Effector memory CD8-positive, alpha-beta T cell (primary cell): ENCODE measurements at regions not wholly inside any gene's neighbourhood (a gene's known extent, or its start where the extent isn't known, plus 50 kb on each side); places are given as distances from the start of the nearest gene placed in this dataset.

Experiments
- ATAC-seq: fragments of 150-1000 bp; cut with Tn5 transposase; replicated peaks from 2 replicates; pipeline ENCODE4 v1.10.0; 2021; ENCODE audit warnings: mild to moderate bottlenecking, moderate library complexity
- DNase-seq, 3 experiments: peaks; one replicate each; pipeline ENCODE4 v3.0.0; 2021
- H3K27ac Mint-ChIP-seq, 2 donors: one replicate each; pipeline ENCODE4 v1.8.0; 2022; ENCODE audit warnings: mild to moderate bottlenecking in 2 of 2, mixed read lengths in 2 of 2, moderate library complexity in 2 of 2
- H3K27me3 Mint-ChIP-seq, 2 donors: one replicate each; pipeline ENCODE4 v1.8.0; 2022; ENCODE audit warnings: mixed read lengths in 2 of 2
- H3K36me3 Mint-ChIP-seq: one replicate; pipeline ENCODE4 v1.8.0; 2022; ENCODE audit warnings: mild to moderate bottlenecking, moderate library complexity, mixed read lengths; ENCODE audit not compliant: insufficient read depth
- H3K4me1 Mint-ChIP-seq, 2 donors: one replicate each; pipeline ENCODE4 v1.8.0; 2022; ENCODE audit warnings: low read depth in 2 of 2, mixed read lengths in 2 of 2
- H3K4me3 Mint-ChIP-seq, 2 donors: one replicate each; pipeline ENCODE4 v1.8.0; 2022; ENCODE audit warnings: mild to moderate bottlenecking in 2 of 2, mixed read lengths in 2 of 2, moderate library complexity in 2 of 2
- H3K9me3 Mint-ChIP-seq, 2 donors: one replicate each; pipeline ENCODE4 v1.8.0; 2022; ENCODE audit warnings: mixed read lengths in 2 of 2

GRCh38 chr2:196337208-196337953 is 166.0 kb upstream of the STK17B start:
- peaks cover 0 to 5% of the 10 kb centered on the region in 2 donors for H3K27me3 Mint-ChIP-seq
- no peak overlapping the region for H3K27ac Mint-ChIP-seq
- ATAC-seq (peak; percentile 42), DNase-seq (peak in 2 of 3 experiments; percentile 5 to 11)
- H3K9me3 Mint-ChIP-seq, result no peaks in the 10 kb centered on the region
- H3K36me3 Mint-ChIP-seq, result no peaks in the 10 kb centered on the region
- no peak overlapping the region for H3K4me3 Mint-ChIP-seq
- H3K4me1 Mint-ChIP-seq, result no peaks in the 10 kb centered on the region

- H3K4me3 Mint-ChIP-seq, result no peak overlapping the region
- H3K4me1 Mint-ChIP-seq, result no peaks in the 10 kb centered on the region
- H3K27me3 Mint-ChIP-seq, result peaks cover 0 to 5% of the 10 kb centered on the region in 2 donors
- DNase-seq, result no peak
- ATAC-seq, result no peak
- H3K27ac Mint-ChIP-seq, result no peak overlapping the region
- H3K9me3 Mint-ChIP-seq, result no peaks in the 10 kb centered on the region
- no peaks in the 10 kb centered on the region for H3K36me3 Mint-ChIP-seq
Observed at GRCh38 chr2:196338440-196338839, 167.1 kb upstream of the STK17B start.

- Mint-ChIP-seq H3K36me3 (no peaks in the 10 kb centered on the region), H3K27ac (no peak overlapping the region), H3K4me3 (no peak overlapping the region), H3K27me3 (no peaks in the 10 kb centered on the region), H3K9me3 (no peaks in the 10 kb centered on the region), H3K4me1 (no peaks in the 10 kb centered on the region)
- DNase-seq (no peak), ATAC-seq (no peak)
Observed at GRCh38 chr2:196341277-196341841, 170.0 kb upstream of the STK17B start.

- Mint-ChIP-seq H3K4me3 (no peak overlapping the region), H3K4me1 (no peaks in the 10 kb centered on the region), H3K27me3 (no peaks in the 10 kb centered on the region), H3K9me3 (no peaks in the 10 kb centered on the region), H3K36me3 (no peaks in the 10 kb centered on the region), H3K27ac (no peak overlapping the region)
- DNase-seq (no peak), ATAC-seq (no peak)
Observed at GRCh38 chr2:196344397-196344796, 173.0 kb upstream of the STK17B start.

GRCh38 chr2:196353717-196354116 is 182.3 kb upstream of the STK17B start:
- Mint-ChIP-seq H3K4me3 (no peak overlapping the region), H3K9me3 (no peaks in the 10 kb centered on the region), H3K27me3 (peaks cover 24 to 31% of the 10 kb centered on the region in 2 donors), H3K27ac (no peak overlapping the region), H3K36me3 (no peaks in the 10 kb centered on the region), H3K4me1 (no peaks in the 10 kb centered on the region)
- DNase-seq, result no peak
- ATAC-seq, result no peak

GRCh38 chr2:196354186-196354585 is 182.8 kb upstream of the STK17B start:
- H3K36me3 Mint-ChIP-seq, result no peaks in the 10 kb centered on the region
- H3K9me3 Mint-ChIP-seq, result no peaks in the 10 kb centered on the region
- no peaks in the 10 kb centered on the region for H3K4me1 Mint-ChIP-seq
- DNase-seq (no peak), ATAC-seq (no peak)
- H3K4me3 Mint-ChIP-seq, result no peak overlapping the region
- H3K27me3 Mint-ChIP-seq, result peaks cover 24 to 31% of the 10 kb centered on the region in 2 donors
- no peak overlapping the region for H3K27ac Mint-ChIP-seq

GRCh38 chr2:196356332-196356731 is 185.0 kb upstream of the STK17B start:
- H3K4me3 Mint-ChIP-seq, result no peak overlapping the region
- H3K27me3 Mint-ChIP-seq, result peaks cover 29 to 35% of the 10 kb centered on the region in 2 donors
- no peaks in the 10 kb centered on the region for H3K36me3 Mint-ChIP-seq
- H3K27ac Mint-ChIP-seq, result no peak overlapping the region
- ATAC-seq (no peak), DNase-seq (no peak)
- no peaks in the 10 kb centered on the region for H3K9me3 Mint-ChIP-seq
- H3K4me1 Mint-ChIP-seq, result no peaks in the 10 kb centered on the region

GRCh38 chr2:196360650-196361049 is 189.3 kb upstream of the STK17B start:
- Mint-ChIP-seq H3K27me3 (peaks cover 22 to 24% of the 10 kb centered on the region in 2 donors), H3K36me3 (no peaks in the 10 kb centered on the region), H3K4me3 (no peak overlapping the region), H3K27ac (no peak overlapping the region), H3K9me3 (no peaks in the 10 kb centered on the region), H3K4me1 (no peaks in the 10 kb centered on the region)
- ATAC-seq (no peak), DNase-seq (no peak)

GRCh38 chr2:196361606-196362326 is 190.4 kb upstream of the STK17B start:
- Mint-ChIP-seq H3K4me3 (no peak overlapping the region), H3K9me3 (no peaks in the 10 kb centered on the region), H3K4me1 (no peaks in the 10 kb centered on the region), H3K27me3 (peaks cover 19% of the 10 kb centered on the region in 2 donors), H3K27ac (no peak overlapping the region), H3K36me3 (no peaks in the 10 kb centered on the region)
- DNase-seq (no peak), ATAC-seq (no peak)

- Mint-ChIP-seq H3K4me1 (no peaks in the 10 kb centered on the region), H3K27ac (no peak overlapping the region), H3K4me3 (no peak overlapping the region), H3K36me3 (no peaks in the 10 kb centered on the region), H3K27me3 (peaks cover 9 to 13% of the 10 kb centered on the region in 2 donors), H3K9me3 (peaks cover 2 to 8% of the 10 kb centered on the region in 2 donors)
- no peak for DNase-seq
- no peak for ATAC-seq
Observed at GRCh38 chr2:196362973-196363549, 191.7 kb upstream of the STK17B start.

- no peak overlapping the region for H3K4me3 Mint-ChIP-seq
- no peaks in the 10 kb centered on the region for H3K36me3 Mint-ChIP-seq
- DNase-seq, result no peak
- no peak for ATAC-seq
- peaks cover 6 to 11% of the 10 kb centered on the region in 2 donors for H3K9me3 Mint-ChIP-seq
- no peaks in the 10 kb centered on the region for H3K4me1 Mint-ChIP-seq
- H3K27ac Mint-ChIP-seq, result no peak overlapping the region
- H3K27me3 Mint-ChIP-seq, result peaks cover 2 to 6% of the 10 kb centered on the region in 2 donors
Observed at GRCh38 chr2:196365145-196365544, 193.8 kb upstream of the STK17B start.

GRCh38 chr2:196365923-196366322 is 194.5 kb upstream of the STK17B start:
- no peaks in the 10 kb centered on the region for H3K36me3 Mint-ChIP-seq

GRCh38 chr2:196367633-196368032 is 196.3 kb upstream of the STK17B start:
- Mint-ChIP-seq H3K36me3 (no peaks in the 10 kb centered on the region), H3K4me1 (no peaks in the 10 kb centered on the region), H3K4me3 (no peak overlapping the region), H3K27ac (no peak overlapping the region), H3K9me3 (peaks cover 6 to 11% of the 10 kb centered on the region in 2 donors), H3K27me3 (no peaks in the 10 kb centered on the region)
- ATAC-seq (no peak), DNase-seq (no peak)

More at GRCh38 chr2:196365923-196366322, 194.5 kb upstream of the STK17B start:
- no peak for ATAC-seq
- no peaks in the 10 kb centered on the region for H3K4me1 Mint-ChIP-seq
- H3K27me3 Mint-ChIP-seq, result no peaks in the 10 kb centered on the region
- no peak for DNase-seq
- H3K4me3 Mint-ChIP-seq, result no peak overlapping the region
- no peak overlapping the region for H3K27ac Mint-ChIP-seq
- peaks cover 6 to 11% of the 10 kb centered on the region in 2 donors for H3K9me3 Mint-ChIP-seq
